Lung (tissue), 11 donors: ENCODE measurements at regions not wholly inside any gene's neighbourhood (a gene's known extent, or its start where the extent isn't known, plus 50 kb on each side); places are given as distances from the start of the nearest gene placed in this dataset.

Experiments
- ATAC-seq: fragments of 200-7000 bp; cut with Tn5 transposase; one replicate; pipeline ENCODE4 v1.9.1; 2020; ENCODE audit warnings: moderate number of reproducible peaks; ENCODE audit not compliant: insufficient read depth, low FRiP score
- DNase-seq, 3 donors: peaks; one replicate each; pipeline ENCODE4 v3.0.0-alpha.2; 2013 to 2017
- H3K27ac ChIP-seq, 2 donors: one replicate each; pipeline ENCODE4 v1.5.1; 2013; ENCODE audit warnings: mild to moderate bottlenecking in 2 of 2, moderate library complexity in 2 of 2, control low read depth in 1 of 2, inconsistent platforms in 1 of 2, low read depth in 1 of 2, low read length in 1 of 2
- H3K27me3 ChIP-seq, 3 donors: one replicate each; pipeline ENCODE4 v1.5.1; 2013; ENCODE audit warnings: low read length in 2 of 3; ENCODE audit not compliant: control insufficient read depth in 3 of 3, insufficient read depth in 3 of 3
- H3K36me3 ChIP-seq, 4 donors: one replicate each; pipeline ENCODE4 v1.5.1; 2013; ENCODE audit warnings: low read length in 4 of 4, mild to moderate bottlenecking in 1 of 4, moderate library complexity in 1 of 4; ENCODE audit not compliant: control insufficient read depth in 4 of 4, insufficient read depth in 4 of 4
- H3K4me1 ChIP-seq, 5 donors: one replicate each; pipeline ENCODE4 v1.5.1; 2013; ENCODE audit warnings: low read length in 5 of 5, mild to moderate bottlenecking in 2 of 5, moderate library complexity in 1 of 5; ENCODE audit not compliant: control insufficient read depth in 5 of 5, insufficient read depth in 5 of 5
- H3K4me3 ChIP-seq: one replicate; pipeline ENCODE4 v1.5.1; 2013; ENCODE audit warnings: mild to moderate bottlenecking, control low read depth, moderate library complexity
- H3K9ac ChIP-seq, 2 donors: one replicate each; pipeline ENCODE4 v1.5.1; 2013; ENCODE audit warnings: low read length in 2 of 2, control low read depth in 1 of 2; ENCODE audit not compliant: insufficient read depth in 1 of 2
- H3K9me3 ChIP-seq, 4 donors: one replicate each; pipeline ENCODE4 v1.5.1; 2013; ENCODE audit warnings: low read length in 3 of 4, mild to moderate bottlenecking in 1 of 4, moderate library complexity in 1 of 4; ENCODE audit not compliant: control insufficient read depth in 4 of 4, insufficient read depth in 3 of 4
- WGBS, 2 donors: extraction: QIAGEN DNeasy Blood & Tissue Kit; methylation state at CpG; one replicate each; pipeline ENCODE4 v1.1.7; 2013; 5-methylcytosine and 5-hydroxymethylcytosine counted together
- TF ChIP-seq, protein P1 (sequence below): IDR thresholded peaks from 2 replicates; pipeline ENCODE4 v1.5.1; 2012; ENCODE audit warnings: mild to moderate bottlenecking; ENCODE audit errors: control extremely low read depth, extremely low read depth
- donor health status: control.
- donor health status: control.
- donor health status: Bipolar disorder and iron deficiency.
- donor health status: healthy.
- donor health status: DM: yes; HTN: yes; CAD: no.

DNA sequence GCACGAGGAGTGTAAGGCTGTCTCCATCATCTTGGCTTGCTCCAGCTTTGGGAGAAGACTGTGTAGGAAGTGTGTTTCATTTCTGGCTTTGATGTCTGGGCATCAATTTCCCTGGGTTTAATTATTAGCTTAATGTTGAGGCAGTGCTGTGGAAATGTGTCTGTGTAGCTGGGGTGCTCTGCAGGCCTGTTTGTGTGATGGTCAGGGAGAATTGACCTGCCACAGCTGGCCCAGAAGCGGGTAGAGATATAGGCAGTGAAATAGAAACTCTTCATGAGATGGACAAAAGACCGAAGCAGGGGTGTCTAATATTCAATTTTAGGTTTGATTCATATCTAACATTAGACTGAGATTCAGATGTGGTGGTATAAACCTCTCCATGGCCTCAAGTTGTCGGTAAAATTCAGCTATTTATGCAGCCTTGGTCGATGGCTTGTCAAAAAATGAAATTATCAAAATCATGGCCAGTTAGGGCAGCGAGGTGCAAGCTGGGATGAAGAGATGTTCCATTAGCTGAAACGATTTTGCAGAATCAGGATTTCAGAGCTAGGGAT is 95.3 kb upstream of the SNX9 start:
- Histone ChIP-seq H3K36me3 (no peaks in the 10 kb centered on the region), H3K9ac (no peak overlapping the region), H3K9me3 (peaks cover 0 to 9% (median 3%) of the 10 kb centered on the region in 4 donors), H3K27me3 (no peaks in the 10 kb centered on the region), H3K4me1 (peaks cover 0 to 9% (median 0%) of the 10 kb centered on the region in 5 donors), H3K27ac (no peak overlapping the region), H3K4me3 (no peak overlapping the region)
- 81% methylated on average over 7 of the region's 7 CpGs for WGBS, 2 donors
- no peak for DNase-seq
- TF ChIP-seq, protein P1, sequence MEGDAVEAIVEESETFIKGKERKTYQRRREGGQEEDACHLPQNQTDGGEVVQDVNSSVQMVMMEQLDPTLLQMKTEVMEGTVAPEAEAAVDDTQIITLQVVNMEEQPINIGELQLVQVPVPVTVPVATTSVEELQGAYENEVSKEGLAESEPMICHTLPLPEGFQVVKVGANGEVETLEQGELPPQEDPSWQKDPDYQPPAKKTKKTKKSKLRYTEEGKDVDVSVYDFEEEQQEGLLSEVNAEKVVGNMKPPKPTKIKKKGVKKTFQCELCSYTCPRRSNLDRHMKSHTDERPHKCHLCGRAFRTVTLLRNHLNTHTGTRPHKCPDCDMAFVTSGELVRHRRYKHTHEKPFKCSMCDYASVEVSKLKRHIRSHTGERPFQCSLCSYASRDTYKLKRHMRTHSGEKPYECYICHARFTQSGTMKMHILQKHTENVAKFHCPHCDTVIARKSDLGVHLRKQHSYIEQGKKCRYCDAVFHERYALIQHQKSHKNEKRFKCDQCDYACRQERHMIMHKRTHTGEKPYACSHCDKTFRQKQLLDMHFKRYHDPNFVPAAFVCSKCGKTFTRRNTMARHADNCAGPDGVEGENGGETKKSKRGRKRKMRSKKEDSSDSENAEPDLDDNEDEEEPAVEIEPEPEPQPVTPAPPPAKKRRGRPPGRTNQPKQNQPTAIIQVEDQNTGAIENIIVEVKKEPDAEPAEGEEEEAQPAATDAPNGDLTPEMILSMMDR = no peak
- no peak for ATAC-seq

DNA sequence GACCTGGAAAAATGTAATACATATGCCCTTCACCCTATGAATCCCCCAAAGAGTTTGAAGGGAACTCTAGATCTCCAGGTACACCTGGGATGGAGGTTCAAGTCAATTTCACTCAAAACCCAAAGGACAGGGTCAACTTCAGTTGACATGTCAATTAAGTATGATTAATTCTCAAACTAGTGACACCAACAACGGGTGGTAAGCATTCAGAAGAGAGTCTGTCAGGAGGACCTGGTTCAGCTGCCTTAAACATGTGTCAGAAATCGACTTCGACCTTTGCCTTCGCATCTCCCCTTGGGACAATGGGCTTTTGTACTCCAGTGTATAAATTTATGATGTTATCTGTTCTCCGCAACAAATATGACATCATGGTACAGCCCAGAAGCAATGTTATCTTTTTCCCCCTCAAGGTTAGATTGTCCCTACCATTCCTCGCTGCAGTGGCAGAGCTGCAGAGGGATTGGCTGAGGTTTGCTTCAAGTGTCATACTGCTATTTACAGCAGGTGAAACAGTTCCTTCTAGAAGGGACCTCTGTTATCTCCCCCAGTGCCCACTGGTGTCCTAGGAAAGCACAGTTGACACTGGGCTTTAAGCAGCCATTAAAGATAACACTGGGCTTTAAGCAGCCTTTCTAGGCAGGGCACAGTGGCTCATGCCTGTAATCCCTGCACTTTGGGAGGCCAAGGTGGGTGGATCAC is 94.7 kb upstream of the SNX9 start:
- Histone ChIP-seq H3K27me3 (no peaks in the 10 kb centered on the region), H3K27ac (no peak overlapping the region), H3K9ac (no peak overlapping the region), H3K4me3 (no peak overlapping the region), H3K4me1 (peaks cover 0 to 5% (median 0%) of the 10 kb centered on the region in 5 donors), H3K36me3 (no peaks in the 10 kb centered on the region), H3K9me3 (peaks cover 0 to 9% (median 3%) of the 10 kb centered on the region in 4 donors)
- no peak for ATAC-seq
- 72 to 77% methylated on average over 6 of the region's 6 CpGs for WGBS, 2 donors
- no peak for DNase-seq
- TF ChIP-seq, protein P1 = no peak

DNA sequence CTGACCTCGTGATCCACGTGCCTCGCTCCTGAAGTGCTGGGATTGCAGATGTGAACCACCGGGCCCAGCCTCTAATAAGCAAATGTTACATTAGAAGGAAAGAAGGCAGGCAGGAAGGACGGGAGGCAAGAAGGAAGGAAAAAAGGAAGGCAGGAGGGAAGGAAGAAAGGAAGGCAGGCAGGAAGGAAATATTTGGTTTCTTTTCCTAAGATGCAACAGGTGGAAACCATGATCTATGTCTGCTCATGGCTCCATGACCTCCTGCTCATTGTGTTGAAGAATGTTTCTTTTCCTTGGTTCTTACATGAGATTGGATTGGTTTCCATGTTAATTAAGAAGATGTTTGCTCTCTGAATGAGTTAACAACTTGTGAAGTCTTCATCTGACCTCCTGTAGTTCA is 91.8 kb upstream of the SNX9 start:
- ATAC-seq (no peak), DNase-seq (no peak)
- Histone ChIP-seq H3K36me3 (no peaks in the 10 kb centered on the region), H3K4me1 (peaks cover 0 to 5% (median 0%) of the 10 kb centered on the region in 5 donors), H3K9me3 (no peaks in the 10 kb centered on the region), H3K27me3 (no peaks in the 10 kb centered on the region), H3K4me3 (no peak overlapping the region), H3K27ac (no peak overlapping the region), H3K9ac (no peak overlapping the region)
- WGBS, 2 donors = 90 to 93% methylated on average over 5 of the region's 5 CpGs
- TF ChIP-seq, protein P1 = no peak
